Loucy (cell line): ENCODE measurements at regions not wholly inside any gene's neighbourhood (a gene's known extent, or its start where the extent isn't known, plus 50 kb on each side); places are given as distances from the start of the nearest gene placed in this dataset.

Experiments
- H2AFZ ChIP-seq: fragments of 200-600 bp; sonication (generic); 2 replicates; pipeline ENCODE4 v1.6.0; 2016; ENCODE audit warnings: antibody characterized with exemption, mild to moderate bottlenecking, low read length, moderate library complexity
- H3F3A ChIP-seq: fragments of 200-600 bp; 2 replicates; pipeline ENCODE4 v1.6.0; 2016; ENCODE audit warnings: antibody characterized with exemption, low read depth, mild to moderate bottlenecking
- H3K27me3 ChIP-seq: fragments of 200-600 bp; sonication (generic); 2 replicates; pipeline ENCODE4 v1.6.1; 2014; ENCODE audit warnings: low read length, mild to moderate bottlenecking; ENCODE audit not compliant: insufficient read depth, poor library complexity, severe bottlenecking
- H3K36me3 ChIP-seq: fragments of 200-600 bp; sonication (generic); 2 replicates; pipeline ENCODE4 v1.6.1; 2016; ENCODE audit warnings: low read length; ENCODE audit not compliant: insufficient read depth
- H3K4me1 ChIP-seq: fragments of 200-600 bp; sonication (generic); 2 replicates; pipeline ENCODE4 v1.5.1; 2014; ENCODE audit warnings: low read length, mild to moderate bottlenecking; ENCODE audit not compliant: insufficient read depth, poor library complexity, severe bottlenecking
- H3K4me2 ChIP-seq: fragments of 200-600 bp; sonication (generic); 2 replicates; pipeline ENCODE4 v1.6.0; 2014; ENCODE audit warnings: antibody characterized with exemption, low read length, low read depth, mild to moderate bottlenecking; ENCODE audit not compliant: poor library complexity, severe bottlenecking
- H3K4me3 ChIP-seq: fragments of 200-600 bp; sonication (generic); 2 replicates; pipeline ENCODE4 v1.5.1; 2014; ENCODE audit warnings: low read length, mild to moderate bottlenecking, mixed read lengths; ENCODE audit not compliant: poor library complexity, severe bottlenecking
- H3K79me2 ChIP-seq: fragments of 200-600 bp; sonication (generic); 2 replicates; pipeline ENCODE4 v1.6.1; 2014; ENCODE audit warnings: low read length; ENCODE audit not compliant: insufficient read depth
- H3K9ac ChIP-seq: fragments of 200-600 bp; sonication (generic); 2 replicates; pipeline ENCODE4 v1.6.0; 2014; ENCODE audit warnings: mild to moderate bottlenecking, low read depth, low read length, moderate library complexity; ENCODE audit not compliant: poor library complexity, severe bottlenecking
- H3K9me2 ChIP-seq: fragments of 200-600 bp; sonication (generic); replicated peaks from 2 replicates; pipeline ENCODE4 v1.6.1; 2016; ENCODE audit warnings: low read depth, low read length, mixed read lengths
- H3K9me3 ChIP-seq: fragments of 200-600 bp; sonication (generic); 2 replicates; pipeline ENCODE4 v1.6.1; 2014; ENCODE audit warnings: mild to moderate bottlenecking, antibody characterized with exemption, low read length, low read depth; ENCODE audit not compliant: insufficient read depth
- H4K20me1 ChIP-seq: fragments of 200-600 bp; sonication (generic); 2 replicates; pipeline ENCODE4 v1.6.0; 2014; ENCODE audit warnings: antibody characterized with exemption, low read length, mild to moderate bottlenecking; ENCODE audit not compliant: insufficient read depth, poor library complexity, severe bottlenecking
- CTCF ChIP-seq: fragments of 200-600 bp; sonication (generic); conservative IDR thresholded peaks from 2 replicates; pipeline ENCODE4 v1.5.1; 2014; ENCODE audit warnings: mild to moderate bottlenecking, antibody characterized with exemption, low read length
- EZH2phosphoT487 ChIP-seq: fragments of 200-600 bp; IDR thresholded peaks from 2 replicates; pipeline ENCODE4 v1.6.1; 2018; ENCODE audit warnings: antibody characterized with exemption, mild to moderate bottlenecking, moderate library complexity, borderline replicate concordance

DNA sequence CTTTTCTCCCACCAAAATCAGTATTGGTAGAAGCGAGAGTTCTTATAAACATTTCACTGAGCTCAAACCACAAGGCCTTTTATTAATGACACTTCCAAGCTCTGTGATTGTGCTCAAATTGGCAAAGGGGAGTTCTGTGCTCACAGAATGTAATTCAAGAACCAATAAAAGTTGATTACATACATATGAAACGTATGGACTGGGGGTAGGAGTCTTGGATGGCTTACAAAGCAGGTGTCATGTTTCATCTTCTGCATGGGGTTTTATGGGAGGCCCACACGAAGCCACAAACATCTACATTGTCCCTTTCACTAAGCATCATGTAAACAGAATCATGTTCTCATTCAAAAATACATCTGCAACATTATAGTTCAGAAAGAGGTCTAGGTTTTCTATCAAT is 828.3 kb downstream of the VRK1 start:
- no peak overlapping the region for H3K4me2 ChIP-seq
- H4K20me1 ChIP-seq: no peaks in the 10 kb centered on the region
- H3K27me3 ChIP-seq: no peaks in the 10 kb centered on the region
- no peak overlapping the region for H3K4me3 ChIP-seq
- TF ChIP-seq EZH2phosphoT487: no peak
- TF ChIP-seq CTCF: no peak
- H3K9me3 ChIP-seq: no peaks in the 10 kb centered on the region
- H3F3A ChIP-seq: no peaks in the 10 kb centered on the region
- no peaks in the 10 kb centered on the region for H3K79me2 ChIP-seq
- no peaks in the 10 kb centered on the region for H3K4me1 ChIP-seq
- H2AFZ ChIP-seq: no peak overlapping the region
- H3K9ac ChIP-seq: no peak overlapping the region
- H3K9me2 ChIP-seq: no peaks in the 10 kb centered on the region
- no peaks in the 10 kb centered on the region for H3K36me3 ChIP-seq

- Histone ChIP-seq H3K79me2 (no peaks in the 10 kb centered on the region), H3K9me2 (no peaks in the 10 kb centered on the region), H4K20me1 (no peaks in the 10 kb centered on the region), H3K27me3 (no peaks in the 10 kb centered on the region), H3K4me3 (no peak overlapping the region), H2AFZ (no peak overlapping the region), H3K9ac (no peak overlapping the region), H3K36me3 (no peaks in the 10 kb centered on the region), H3K9me3 (no peaks in the 10 kb centered on the region), H3K4me1 (no peaks in the 10 kb centered on the region), H3F3A (no peaks in the 10 kb centered on the region), H3K4me2 (no peak overlapping the region)
- TF ChIP-seq EZH2phosphoT487 (no peak), CTCF (no peak)
Observed at GRCh38 chr14:97626088-97626487, 828.9 kb downstream of the VRK1 start.

DNA sequence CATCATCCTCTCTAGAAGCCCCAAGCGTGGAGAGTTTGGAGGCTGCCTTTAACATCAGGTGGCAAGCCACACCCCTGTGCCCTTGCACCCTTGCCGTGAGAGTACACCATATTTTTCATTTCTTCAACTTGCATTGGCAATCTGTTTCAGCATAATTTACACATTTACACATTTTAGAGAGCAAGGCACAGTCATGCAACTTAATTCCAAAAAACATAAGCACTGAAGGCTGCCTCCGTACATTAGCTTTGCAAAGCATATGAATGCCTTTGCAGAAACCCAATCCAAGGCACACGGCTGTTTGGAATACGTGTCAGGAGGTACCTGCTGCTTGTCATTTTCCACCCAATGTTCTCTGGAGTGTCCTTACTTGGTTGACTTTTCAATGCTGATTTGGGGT is 833.1 kb downstream of the VRK1 start:
- no peak for TF ChIP-seq EZH2phosphoT487
- no peak for TF ChIP-seq CTCF
- H3K4me2 ChIP-seq: no peak overlapping the region

More for the DNA sequence above, 833.1 kb downstream of the VRK1 start:
- H3F3A ChIP-seq: no peaks in the 10 kb centered on the region
- H3K36me3 ChIP-seq: no peaks in the 10 kb centered on the region
- no peaks in the 10 kb centered on the region for H3K9me3 ChIP-seq
- no peaks in the 10 kb centered on the region for H3K4me1 ChIP-seq
- H2AFZ ChIP-seq: no peak overlapping the region
- no peaks in the 10 kb centered on the region for H3K27me3 ChIP-seq
- no peak overlapping the region for H3K9ac ChIP-seq
- no peak overlapping the region for H3K4me3 ChIP-seq
- no peaks in the 10 kb centered on the region for H3K9me2 ChIP-seq
- H4K20me1 ChIP-seq: no peaks in the 10 kb centered on the region
- H3K79me2 ChIP-seq: no peaks in the 10 kb centered on the region
